Chondrocyte (in vitro differentiated cells): ENCODE measurements at regions not wholly inside any gene's neighbourhood (a gene's known extent, or its start where the extent isn't known, plus 50 kb on each side); places are given as distances from the start of the nearest gene placed in this dataset.

Experiments
- DNase-seq: peaks from one replicate; pipeline ENCODE4 v3.0.0; 2021; ENCODE audit warnings: mixed read lengths, low spot score
- H3K27ac Mint-ChIP-seq: one replicate; pipeline ENCODE4 v1.8.0; 2021; ENCODE audit warnings: mild to moderate bottlenecking, moderate library complexity, mixed read lengths; ENCODE audit not compliant: unreplicated experiment
- H3K27me3 Mint-ChIP-seq: 2 replicates; pipeline ENCODE4 v1.8.0; 2021; ENCODE audit warnings: low read depth, mixed read lengths
- H3K36me3 Mint-ChIP-seq: 2 replicates; pipeline ENCODE4 v1.8.0; 2021; ENCODE audit warnings: low read depth, mixed read lengths
- H3K4me1 Mint-ChIP-seq: 2 replicates; pipeline ENCODE4 v1.8.0; 2021; ENCODE audit warnings: low read depth, mild to moderate bottlenecking, mixed read lengths
- H3K4me3 Mint-ChIP-seq: one replicate; pipeline ENCODE4 v1.8.0; 2021; ENCODE audit warnings: mild to moderate bottlenecking, moderate library complexity, mixed read lengths; ENCODE audit not compliant: unreplicated experiment
- H3K9me3 Mint-ChIP-seq: 2 replicates; pipeline ENCODE4 v1.8.0; 2021; ENCODE audit warnings: low read depth, mixed read lengths
- TF ChIP-seq, protein P1 (sequence below): fragments of 200-600 bp; sonication (generic); IDR thresholded peaks from 2 replicates; pipeline ENCODE4 v1.5.0; 2021; ENCODE audit warnings: antibody characterized with exemption, mild to moderate bottlenecking, moderate library complexity

DNA sequence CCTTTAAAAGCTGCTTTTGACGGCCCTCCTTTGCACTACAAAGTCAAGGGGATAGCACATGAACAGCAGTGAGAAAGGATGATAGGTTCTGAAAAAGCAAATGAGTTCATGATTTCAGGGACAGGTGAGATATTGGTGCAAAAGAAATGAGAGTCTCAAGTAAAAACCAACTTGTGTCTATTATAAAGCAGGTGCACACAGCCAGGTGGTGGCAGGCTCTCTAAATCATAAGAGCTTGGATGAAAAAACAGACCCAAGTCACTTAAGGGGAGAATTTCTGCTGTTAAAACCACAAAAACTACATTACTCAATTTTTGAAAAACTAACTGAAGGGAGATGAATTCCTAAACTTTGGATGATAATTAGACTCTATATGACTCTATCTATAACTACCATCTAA is 201.5 kb downstream of the SP3 start:
- Mint-ChIP-seq H3K27me3 (no peaks in the 10 kb centered on the region), H3K36me3 (no peaks in the 10 kb centered on the region), H3K4me1 (peaks cover 8% of the 10 kb centered on the region), H3K27ac (no peak overlapping the region), H3K4me3 (no peak overlapping the region), H3K9me3 (no peaks in the 10 kb centered on the region)
- TF ChIP-seq, protein P1, sequence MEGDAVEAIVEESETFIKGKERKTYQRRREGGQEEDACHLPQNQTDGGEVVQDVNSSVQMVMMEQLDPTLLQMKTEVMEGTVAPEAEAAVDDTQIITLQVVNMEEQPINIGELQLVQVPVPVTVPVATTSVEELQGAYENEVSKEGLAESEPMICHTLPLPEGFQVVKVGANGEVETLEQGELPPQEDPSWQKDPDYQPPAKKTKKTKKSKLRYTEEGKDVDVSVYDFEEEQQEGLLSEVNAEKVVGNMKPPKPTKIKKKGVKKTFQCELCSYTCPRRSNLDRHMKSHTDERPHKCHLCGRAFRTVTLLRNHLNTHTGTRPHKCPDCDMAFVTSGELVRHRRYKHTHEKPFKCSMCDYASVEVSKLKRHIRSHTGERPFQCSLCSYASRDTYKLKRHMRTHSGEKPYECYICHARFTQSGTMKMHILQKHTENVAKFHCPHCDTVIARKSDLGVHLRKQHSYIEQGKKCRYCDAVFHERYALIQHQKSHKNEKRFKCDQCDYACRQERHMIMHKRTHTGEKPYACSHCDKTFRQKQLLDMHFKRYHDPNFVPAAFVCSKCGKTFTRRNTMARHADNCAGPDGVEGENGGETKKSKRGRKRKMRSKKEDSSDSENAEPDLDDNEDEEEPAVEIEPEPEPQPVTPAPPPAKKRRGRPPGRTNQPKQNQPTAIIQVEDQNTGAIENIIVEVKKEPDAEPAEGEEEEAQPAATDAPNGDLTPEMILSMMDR = no peak
- no peak for DNase-seq

DNA sequence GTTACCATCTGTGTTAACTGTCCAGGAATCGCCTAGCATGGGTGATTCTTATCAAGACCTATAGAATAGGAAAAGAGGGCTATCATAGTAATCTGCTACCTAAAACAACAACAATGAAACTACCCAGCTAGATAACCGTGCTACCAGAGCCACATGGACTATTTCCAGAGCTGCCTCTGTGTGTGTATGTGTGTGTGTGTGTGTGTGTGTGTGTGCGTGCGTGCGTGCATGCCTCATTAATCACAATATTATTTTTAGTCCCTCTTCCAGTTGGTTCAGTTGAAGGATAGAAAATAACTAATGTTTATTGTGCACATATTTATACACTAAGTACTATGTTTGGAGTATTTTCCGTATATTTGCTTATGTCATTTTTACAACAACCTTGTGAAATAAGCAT is 201.1 kb downstream of the SP3 start:
- no peak overlapping the region for H3K4me3 Mint-ChIP-seq

DNA sequence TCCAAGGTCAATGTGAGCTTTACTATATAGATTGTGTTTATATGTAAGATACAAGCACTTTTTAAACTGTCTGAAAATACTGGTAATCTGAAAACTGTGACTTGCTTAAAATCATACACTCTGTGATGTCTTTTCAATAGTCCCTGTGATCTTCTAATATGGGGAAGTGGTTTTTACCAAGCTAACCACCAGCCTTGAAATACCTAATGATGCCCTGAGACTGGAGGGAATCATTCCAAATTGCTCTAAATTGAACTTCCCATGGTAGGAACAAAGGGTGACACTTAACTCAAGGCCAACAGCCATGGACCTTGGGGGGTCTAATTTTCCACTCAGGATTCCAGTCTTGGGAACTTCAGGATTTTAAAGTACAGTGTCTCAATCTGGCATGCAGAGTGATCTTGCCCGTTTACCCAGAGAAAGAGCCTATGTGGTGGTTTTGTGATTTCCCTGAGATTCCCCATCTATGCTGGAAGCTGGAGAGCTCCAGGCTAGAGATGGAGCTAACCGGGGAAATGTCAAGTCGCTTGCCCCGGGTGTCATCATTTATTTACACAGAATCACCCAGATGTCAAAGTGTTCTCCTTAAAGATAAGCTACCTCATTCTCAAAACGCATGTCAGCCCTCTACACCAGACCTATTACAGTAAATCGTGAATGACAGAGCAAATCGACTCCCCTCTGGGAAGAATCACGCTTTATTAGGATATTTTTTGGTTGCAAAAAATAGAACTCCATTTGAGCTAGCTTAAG is 198.5 kb downstream of the SP3 start:
- H3K4me1 Mint-ChIP-seq = no peaks in the 10 kb centered on the region
- no peak overlapping the region for H3K27ac Mint-ChIP-seq
- H3K9me3 Mint-ChIP-seq = no peaks in the 10 kb centered on the region
- no peaks in the 10 kb centered on the region for H3K36me3 Mint-ChIP-seq
- no peaks in the 10 kb centered on the region for H3K27me3 Mint-ChIP-seq
- H3K4me3 Mint-ChIP-seq = no peak overlapping the region
- no peak for DNase-seq
- TF ChIP-seq, protein P1 = no peak

More for the DNA sequence above, 201.1 kb downstream of the SP3 start:
- Mint-ChIP-seq H3K36me3 (no peaks in the 10 kb centered on the region), H3K27ac (no peak overlapping the region), H3K9me3 (no peaks in the 10 kb centered on the region), H3K4me1 (peaks cover 8% of the 10 kb centered on the region), H3K27me3 (no peaks in the 10 kb centered on the region)
- DNase-seq = no peak
- TF ChIP-seq, protein P1 = no peak

DNA sequence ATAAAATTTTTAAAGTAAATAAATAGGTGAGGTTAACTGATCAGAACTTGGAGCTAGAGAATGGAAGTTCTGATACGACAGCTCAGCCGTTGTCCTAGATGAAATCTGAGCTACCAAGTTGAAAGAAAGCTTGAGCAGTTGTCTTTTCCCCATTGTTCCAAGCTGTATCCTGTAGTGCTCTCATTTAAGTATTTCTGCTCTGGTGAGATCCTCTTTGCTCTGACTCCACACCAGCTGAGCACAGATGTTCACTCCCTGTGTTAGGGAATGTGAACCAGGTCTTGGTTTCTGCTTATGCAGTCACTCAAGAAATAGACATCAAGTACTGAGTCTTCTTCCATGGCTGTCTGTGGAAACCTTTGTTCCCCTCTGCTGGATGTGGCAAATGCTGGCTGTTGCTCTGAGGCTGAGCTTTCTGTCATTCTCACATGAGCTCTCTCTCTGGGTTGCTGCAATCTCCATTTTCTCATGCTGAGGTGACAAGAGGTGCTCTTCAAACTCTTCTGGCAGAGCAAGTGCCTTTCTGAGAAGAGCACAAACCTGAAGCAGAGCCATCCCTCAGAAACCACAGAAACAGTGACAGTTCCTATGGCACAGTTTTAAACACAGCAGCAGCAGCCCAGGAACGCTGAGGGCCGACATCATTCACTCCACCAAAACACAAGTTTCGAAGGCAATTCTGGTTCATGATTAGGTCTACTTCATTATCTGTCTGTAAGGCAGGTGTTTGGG is 194.1 kb downstream of the SP3 start:
- TF ChIP-seq, protein P1 = no peak
- no peak for DNase-seq
- Mint-ChIP-seq H3K9me3 (no peaks in the 10 kb centered on the region), H3K4me1 (no peaks in the 10 kb centered on the region), H3K36me3 (no peaks in the 10 kb centered on the region), H3K27ac (no peak overlapping the region), H3K27me3 (no peaks in the 10 kb centered on the region), H3K4me3 (no peak overlapping the region)

DNA sequence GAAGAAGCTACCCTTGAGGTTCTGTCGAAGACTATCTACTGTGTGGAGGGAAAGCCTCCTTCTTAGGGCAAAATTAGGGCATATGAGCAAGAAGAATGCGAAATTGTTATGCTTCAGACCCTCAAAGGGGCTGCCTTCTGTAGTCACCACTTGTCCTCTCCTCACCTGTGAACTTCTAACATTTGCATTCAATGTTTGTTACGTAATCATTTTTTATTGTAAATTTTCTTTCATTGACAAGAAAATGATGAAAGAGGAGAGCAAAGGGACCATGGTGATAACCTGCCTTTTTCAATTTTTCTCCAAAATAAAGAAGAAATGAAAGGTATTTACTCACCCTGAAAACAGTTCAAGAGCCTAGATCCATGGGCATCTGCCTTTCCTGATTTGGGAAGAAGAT is 193.0 kb downstream of the SP3 start:
- Mint-ChIP-seq H3K4me3 (no peak overlapping the region), H3K27ac (no peak overlapping the region), H3K36me3 (no peaks in the 10 kb centered on the region), H3K4me1 (no peaks in the 10 kb centered on the region), H3K27me3 (no peaks in the 10 kb centered on the region), H3K9me3 (no peaks in the 10 kb centered on the region)
- TF ChIP-seq, protein P1 = no peak
- DNase-seq = no peak
